T-cell (primary cell): ENCODE measurements at regions not wholly inside any gene's neighbourhood (a gene's known extent, or its start where the extent isn't known, plus 50 kb on each side); places are given as distances from the start of the nearest gene placed in this dataset.

Experiments
- ATAC-seq, 4 experiments: fragments of 200-7000 bp in 3 of 4; fragments of 150-1000 bp in 1 of 4; cut with Tn5 transposase; replicated peaks in 1 of 4; 1 replicate in 3 of 4; 2 replicates in 1 of 4; pipeline ENCODE4 v1.10.0; 2021; ENCODE audit warnings: moderate library complexity in 3 of 4, mild to moderate bottlenecking in 2 of 4, moderate number of reproducible peaks in 1 of 4
- CTCF ChIA-PET, 2 donors: fragments of 300-600 bp; sonication (Branson Sonifier 250); formaldehyde crosslinking; loops; one replicate each; lab custom pipeline; 2022; ENCODE audit warnings: antibody characterized with exemption in 2 of 2; lab: Charles Lee
- POLR2A ChIA-PET, 2 donors: fragments of 300-600 bp; sonication (Branson Sonifier 250); formaldehyde crosslinking; loops; one replicate each; lab custom pipeline; 2022; ENCODE audit warnings: antibody characterized with exemption in 2 of 2; lab: Charles Lee
- DNase-seq, 35 experiments: peaks; one replicate each; pipeline versions ENCODE4 v3.0.0 to v3.0.0-alpha.2; 2013 to 2023
- H3K27ac ChIP-seq: one replicate; pipeline ENCODE4 v1.5.1; 2013; ENCODE audit warnings: low read length
- H3K27me3 ChIP-seq, 2 experiments: replicated peaks in 1 of 2; 1 replicate in 1 of 2; 2 replicates in 1 of 2; pipeline versions ENCODE4 v1.6.1 to v1.7.0; 2013; ENCODE audit warnings: low read length in 1 of 2, mixed read lengths in 1 of 2; ENCODE audit not compliant: control insufficient read depth in 2 of 2, insufficient read depth in 2 of 2; ENCODE audit errors: extremely low read depth in 1 of 2
- H3K36me3 ChIP-seq, 2 donors: 1 replicate in 1 of 2; 2 replicates in 1 of 2; pipeline versions ENCODE4 v1.6.1 to v1.7.0; 2013; ENCODE audit warnings: low read length in 1 of 2; ENCODE audit not compliant: control insufficient read depth in 2 of 2, insufficient read depth in 1 of 2; ENCODE audit errors: extremely low read depth in 1 of 2
- H3K4me1 ChIP-seq, 2 experiments: 1 replicate in 1 of 2; 2 replicates in 1 of 2; pipeline versions ENCODE4 v1.6.1 to v1.7.0; 2013; ENCODE audit warnings: low read length in 2 of 2, mixed read lengths in 1 of 2; ENCODE audit not compliant: insufficient read depth in 2 of 2, control insufficient read depth in 1 of 2; ENCODE audit errors: extremely low read depth in 1 of 2
- H3K4me3 ChIP-seq, 2 donors: 1 replicate in 1 of 2; 2 replicates in 1 of 2; pipeline versions ENCODE4 v1.5.1 to v1.7.0; 2013; ENCODE audit warnings: mild to moderate bottlenecking in 2 of 2, low read length in 1 of 2, moderate library complexity in 1 of 2; ENCODE audit not compliant: control insufficient read depth in 1 of 2; ENCODE audit errors: extremely low read depth in 1 of 2
- H3K9me3 ChIP-seq: 2 replicates; pipeline ENCODE4 v1.7.0; 2013
- H3K27ac Mint-ChIP-seq, 2 donors: one replicate each; pipeline ENCODE4 v1.8.0; 2020 to 2021; ENCODE audit warnings: mild to moderate bottlenecking in 2 of 2, mixed read lengths in 2 of 2
- H3K27me3 Mint-ChIP-seq, 2 donors: one replicate each; pipeline ENCODE4 v1.8.0; 2021 to 2022; ENCODE audit warnings: mixed read lengths in 2 of 2
- H3K36me3 Mint-ChIP-seq: one replicate; pipeline ENCODE4 v1.8.0; 2021; ENCODE audit warnings: mixed read lengths
- H3K4me1 Mint-ChIP-seq, 3 donors: one replicate each; pipeline ENCODE4 v1.8.0; 2020 to 2022; ENCODE audit warnings: mixed read lengths in 3 of 3, mild to moderate bottlenecking in 1 of 3
- H3K4me3 Mint-ChIP-seq, 3 donors: one replicate each; pipeline ENCODE4 v1.8.0; 2020 to 2022; ENCODE audit warnings: mild to moderate bottlenecking in 3 of 3, mixed read lengths in 3 of 3, moderate library complexity in 3 of 3
- H3K9me3 Mint-ChIP-seq, 3 donors: one replicate each; pipeline ENCODE4 v1.8.0; 2020 to 2022; ENCODE audit warnings: mixed read lengths in 3 of 3
- WGBS: methylation state at CpG from one replicate; pipeline ENCODE4 v1.1.5; 2013; ENCODE audit warnings: missing lambda C conversion rate; ENCODE audit not compliant: insufficient coverage; 5-methylcytosine and 5-hydroxymethylcytosine counted together

GRCh38 chr12:93140325-93140724 lies 211.2 kb upstream of the EEA1 start:
- Mint-ChIP-seq H3K9me3 (peaks cover 0 to 4% (median 4%) of the 10 kb centered on the region in 3 donors), H3K27ac (no peak overlapping the region), H3K4me3 (no peak overlapping the region), H3K4me1 (peaks cover 4 to 16% (median 9%) of the 10 kb centered on the region in 3 donors), H3K36me3 (no peaks in the 10 kb centered on the region), H3K27me3 (no peaks in the 10 kb centered on the region)
- H3K27ac ChIP-seq: no peak overlapping the region
- ChIA-PET CTCF (no interaction called here), POLR2A (no interaction called here)
- no CpG with 5 or more reads among the region's 1 CpG for WGBS
- H3K4me3 ChIP-seq: no peak overlapping the region
- no peak for DNase-seq
- H3K9me3 ChIP-seq: no peaks in the 10 kb centered on the region
- peaks cover 0 to 3% of the 10 kb centered on the region in 2 donors for H3K36me3 ChIP-seq
- H3K4me1 ChIP-seq: peaks cover 0 to 4% of the 10 kb centered on the region in 2 experiments
- no peak for ATAC-seq
- H3K27me3 ChIP-seq: no peaks in the 10 kb centered on the region

- POLR2A ChIA-PET: no interaction called here
- H3K9me3 ChIP-seq: no peaks in the 10 kb centered on the region
- no peaks in the 10 kb centered on the region for H3K36me3 Mint-ChIP-seq
- no peaks in the 10 kb centered on the region for H3K27me3 ChIP-seq
- H3K27me3 Mint-ChIP-seq: no peaks in the 10 kb centered on the region
- no peak overlapping the region for H3K4me3 Mint-ChIP-seq
- H3K4me3 ChIP-seq: no peak overlapping the region
- peaks cover 0 to 1% of the 10 kb centered on the region in 2 experiments for H3K4me1 ChIP-seq
- DNase-seq (no peak), ATAC-seq (no peak)
- 86% methylated on average over 1 of the region's 6 CpGs for WGBS
- peaks cover 0 to 4% (median 4%) of the 10 kb centered on the region in 3 donors for H3K9me3 Mint-ChIP-seq
- peaks cover 0 to 3% of the 10 kb centered on the region in 2 donors for H3K36me3 ChIP-seq
- no peak overlapping the region for H3K27ac ChIP-seq
- no peak overlapping the region for H3K27ac Mint-ChIP-seq
- CTCF ChIA-PET: no interaction called here
- H3K4me1 Mint-ChIP-seq: peaks cover under 1 to 12% (median 4%) of the 10 kb centered on the region in 3 donors
These were observed 211.7 kb upstream of the EEA1 start for GRCh38 chr12:93140801-93141200.

- Mint-ChIP-seq H3K9me3 (peaks cover 0 to 4% (median 4%) of the 10 kb centered on the region in 3 donors), H3K27me3 (peaks cover 0 to 3% of the 10 kb centered on the region in 2 donors), H3K4me1 (peaks cover 0 to 3% (median 0%) of the 10 kb centered on the region in 3 donors), H3K36me3 (no peaks in the 10 kb centered on the region), H3K4me3 (no peak overlapping the region), H3K27ac (no peak overlapping the region)
- no CpG with 5 or more reads among the region's 3 CpGs for WGBS
- peaks cover 0 to 3% of the 10 kb centered on the region in 2 donors for H3K36me3 ChIP-seq
- no peak overlapping the region for H3K27ac ChIP-seq
- DNase-seq: no peak
- H3K27me3 ChIP-seq: peaks cover 0 to 2% of the 10 kb centered on the region in 2 experiments
- POLR2A ChIA-PET: interaction anchor here in 1 of 2 donors (0.6 kb wide), 1 partner anchor 229 kb away, joined by 3 read pairs; no protein-coding TSS in a partner anchor
- H3K4me3 ChIP-seq: no peak overlapping the region
- ATAC-seq: no peak
- H3K9me3 ChIP-seq: no peaks in the 10 kb centered on the region
- CTCF ChIA-PET: no interaction called here
- no peaks in the 10 kb centered on the region for H3K4me1 ChIP-seq
These were observed 213.8 kb upstream of the EEA1 start for GRCh38 chr12:93142881-93143280.

- no peaks in the 10 kb centered on the region for H3K4me1 ChIP-seq
- no peak overlapping the region for H3K27ac ChIP-seq
- H3K27me3 ChIP-seq: peaks cover 0 to 2% of the 10 kb centered on the region in 2 experiments
- no peaks in the 10 kb centered on the region for H3K36me3 Mint-ChIP-seq
- H3K4me3 ChIP-seq: no peak overlapping the region
- no peak overlapping the region for H3K27ac Mint-ChIP-seq
- POLR2A ChIA-PET: interaction anchor here (0.6 kb wide), 2 partner anchors 245 to 1157 kb away, joined by 3 to 4 read pairs; no protein-coding TSS in a partner anchor
- DNase-seq (no peak), ATAC-seq (no peak)
- peaks cover 0 to 3% of the 10 kb centered on the region in 2 donors for H3K36me3 ChIP-seq
- H3K4me1 Mint-ChIP-seq: no peaks in the 10 kb centered on the region
- WGBS: no CpG with 5 or more reads among the region's 2 CpGs
- no peaks in the 10 kb centered on the region for H3K9me3 ChIP-seq
- H3K27me3 Mint-ChIP-seq: peaks cover 0 to 3% of the 10 kb centered on the region in 2 donors
- no peak overlapping the region for H3K4me3 Mint-ChIP-seq
- H3K9me3 Mint-ChIP-seq: peaks cover 0 to 4% (median 4%) of the 10 kb centered on the region in 3 donors
- CTCF ChIA-PET: no interaction called here
These were observed 215.0 kb upstream of the EEA1 start for GRCh38 chr12:93144109-93144508.

GRCh38 chr12:93145086-93145485 lies 216.0 kb upstream of the EEA1 start:
- Histone ChIP-seq H3K27me3 (peaks cover 0 to 2% of the 10 kb centered on the region in 2 experiments), H3K9me3 (no peaks in the 10 kb centered on the region), H3K36me3 (peaks cover 0 to 3% of the 10 kb centered on the region in 2 donors), H3K4me1 (no peaks in the 10 kb centered on the region), H3K4me3 (no peak overlapping the region), H3K27ac (no peak overlapping the region)
- no peaks in the 10 kb centered on the region for H3K4me1 Mint-ChIP-seq
- H3K27ac Mint-ChIP-seq: no peak overlapping the region
- no peaks in the 10 kb centered on the region for H3K36me3 Mint-ChIP-seq
- H3K9me3 Mint-ChIP-seq: peaks cover 0 to 4% (median 4%) of the 10 kb centered on the region in 3 donors
- no peak for DNase-seq
- H3K4me3 Mint-ChIP-seq: no peak overlapping the region
- WGBS: 68% methylated on average over 3 of the region's 5 CpGs
- no peak for ATAC-seq
- ChIA-PET CTCF (no interaction called here), POLR2A (no interaction called here)
- H3K27me3 Mint-ChIP-seq: peaks cover 0 to 3% of the 10 kb centered on the region in 2 donors

GRCh38 chr12:93146263-93146939 lies 217.3 kb upstream of the EEA1 start:
- H3K27ac Mint-ChIP-seq: no peak overlapping the region
- H3K4me3 Mint-ChIP-seq: no peak overlapping the region
- Histone ChIP-seq H3K36me3 (no peaks in the 10 kb centered on the region), H3K4me1 (no peaks in the 10 kb centered on the region), H3K27ac (no peak overlapping the region), H3K4me3 (no peak overlapping the region), H3K9me3 (no peaks in the 10 kb centered on the region), H3K27me3 (peaks cover 0 to 2% of the 10 kb centered on the region in 2 experiments)
- DNase-seq: no peak
- H3K36me3 Mint-ChIP-seq: no peaks in the 10 kb centered on the region
- POLR2A ChIA-PET: no interaction called here
- H3K27me3 Mint-ChIP-seq: peaks cover 0 to 3% of the 10 kb centered on the region in 2 donors
- no peak for ATAC-seq
- H3K4me1 Mint-ChIP-seq: no peaks in the 10 kb centered on the region
- CTCF ChIA-PET: no interaction called here
- peaks cover 0 to 4% (median 0%) of the 10 kb centered on the region in 3 donors for H3K9me3 Mint-ChIP-seq
- 29% methylated on average over 1 of the region's 4 CpGs for WGBS
